ENCODE measurements at regions not wholly inside any gene's neighbourhood (a gene's known extent, or its start where the extent isn't known, plus 50 kb on each side); places are given as distances from the start of the nearest gene placed in this dataset.

DNA sequence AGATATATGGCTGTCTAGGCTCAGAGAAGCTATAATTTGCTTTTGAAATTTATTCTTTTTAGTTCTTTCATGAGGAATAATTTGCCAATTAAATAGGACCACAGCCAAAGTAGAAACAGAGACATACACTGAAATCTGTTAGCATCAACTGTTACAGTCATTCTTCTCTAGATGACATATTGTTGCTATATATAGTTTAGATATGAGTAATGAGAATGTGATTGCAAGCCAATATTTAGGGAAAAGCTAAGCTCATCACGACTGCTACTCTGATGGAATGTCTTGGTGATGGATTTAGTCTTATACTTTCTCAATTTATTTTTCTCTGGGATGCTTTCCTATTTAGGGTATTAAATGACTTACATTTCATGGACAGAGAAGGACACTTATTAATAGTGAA, 259.1 kb downstream of the LNPK start:
- no peak overlapping the region for H3K27ac Mint-ChIP-seq
- TF ChIP-seq HMGA2 (CRISPR knock-in tag; IDR thresholded peaks at IDR 0.05) (no peak), ZNF317 (CRISPR knock-in tag; IDR thresholded peaks at IDR 0.05; ENCODE audit: borderline replicate concordance, low read depth) (no peak), MLX (CRISPR knock-in tag; IDR thresholded peaks at IDR 0.05) (no peak), CTCF (IDR thresholded peaks at IDR 0.05) (no peak), TCF7 (CRISPR knock-in tag; IDR thresholded peaks at IDR 0.05; ENCODE audit: low read depth) (no peak), ZBTB21 (CRISPR knock-in tag; IDR thresholded peaks at IDR 0.05; ENCODE audit: borderline replicate concordance) (no peak), ZNF396 (CRISPR knock-in tag; IDR thresholded peaks at IDR 0.05; ENCODE audit: borderline replicate concordance) (no peak), ZNF281 (CRISPR knock-in tag; IDR thresholded peaks at IDR 0.05) (no peak), EMX1 (CRISPR knock-in tag; IDR thresholded peaks at IDR 0.05) (no peak), ZNF121 (CRISPR knock-in tag; IDR thresholded peaks at IDR 0.05) (no peak), PRRX2 (CRISPR knock-in tag; IDR thresholded peaks at IDR 0.05) (no peak)
- TF ChIP-seq, protein P1, sequence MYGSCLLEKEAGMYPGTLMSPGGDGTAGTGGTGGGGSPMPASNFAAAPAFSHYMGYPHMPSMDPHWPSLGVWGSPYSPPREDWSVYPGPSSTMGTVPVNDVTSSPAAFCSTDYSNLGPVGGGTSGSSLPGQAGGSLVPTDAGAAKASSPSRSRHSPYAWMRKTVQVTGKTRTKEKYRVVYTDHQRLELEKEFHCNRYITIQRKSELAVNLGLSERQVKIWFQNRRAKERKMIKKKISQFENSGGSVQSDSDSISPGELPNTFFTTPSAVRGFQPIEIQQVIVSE (CRISPR knock-in tag; IDR thresholded peaks at IDR 0.05; ENCODE audit: borderline replicate concordance), result no peak
- TF ChIP-seq, protein P2, sequence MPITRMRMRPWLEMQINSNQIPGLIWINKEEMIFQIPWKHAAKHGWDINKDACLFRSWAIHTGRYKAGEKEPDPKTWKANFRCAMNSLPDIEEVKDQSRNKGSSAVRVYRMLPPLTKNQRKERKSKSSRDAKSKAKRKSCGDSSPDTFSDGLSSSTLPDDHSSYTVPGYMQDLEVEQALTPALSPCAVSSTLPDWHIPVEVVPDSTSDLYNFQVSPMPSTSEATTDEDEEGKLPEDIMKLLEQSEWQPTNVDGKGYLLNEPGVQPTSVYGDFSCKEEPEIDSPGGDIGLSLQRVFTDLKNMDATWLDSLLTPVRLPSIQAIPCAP (CRISPR knock-in tag; IDR thresholded peaks at IDR 0.05), result no peak
- TF ChIP-seq, protein P3, sequence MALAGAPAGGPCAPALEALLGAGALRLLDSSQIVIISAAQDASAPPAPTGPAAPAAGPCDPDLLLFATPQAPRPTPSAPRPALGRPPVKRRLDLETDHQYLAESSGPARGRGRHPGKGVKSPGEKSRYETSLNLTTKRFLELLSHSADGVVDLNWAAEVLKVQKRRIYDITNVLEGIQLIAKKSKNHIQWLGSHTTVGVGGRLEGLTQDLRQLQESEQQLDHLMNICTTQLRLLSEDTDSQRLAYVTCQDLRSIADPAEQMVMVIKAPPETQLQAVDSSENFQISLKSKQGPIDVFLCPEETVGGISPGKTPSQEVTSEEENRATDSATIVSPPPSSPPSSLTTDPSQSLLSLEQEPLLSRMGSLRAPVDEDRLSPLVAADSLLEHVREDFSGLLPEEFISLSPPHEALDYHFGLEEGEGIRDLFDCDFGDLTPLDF (CRISPR knock-in tag; IDR thresholded peaks at IDR 0.05), result no peak
- POLR2A ChIA-PET, result no interaction called here
- H3K4me3 Mint-ChIP-seq, result no peak overlapping the region
- no peaks in the 10 kb centered on the region for H3K27me3 Mint-ChIP-seq (ENCODE audit: low read depth)
- no peaks in the 10 kb centered on the region for H3K36me3 Mint-ChIP-seq
- no peak for ATAC-seq
- CTCF ChIA-PET, result no interaction called here
- DNase-seq (ENCODE audit: low spot score), result no peak
- no peaks in the 10 kb centered on the region for H3K9me3 Mint-ChIP-seq
- peaks cover 36% of the 10 kb centered on the region for H3K4me1 Mint-ChIP-seq

DNA sequence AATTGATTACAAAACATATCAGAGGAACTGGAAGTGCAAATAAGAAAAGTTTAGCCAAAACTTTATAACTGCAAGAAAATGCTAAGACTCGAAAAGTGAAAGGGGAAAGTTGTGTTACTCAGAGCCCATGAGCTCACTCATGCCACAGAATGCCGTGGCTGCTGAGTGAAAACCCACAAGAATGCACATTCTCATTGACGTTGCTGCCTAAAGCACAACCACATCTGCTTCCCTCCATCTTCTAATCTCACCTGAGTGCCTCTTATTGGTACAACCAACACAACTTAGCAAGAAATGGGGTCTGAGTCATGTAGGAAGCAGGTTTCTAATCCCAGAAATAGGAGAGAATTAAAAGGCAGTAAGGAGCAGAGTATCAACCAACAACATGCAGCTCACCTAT, 259.7 kb downstream of the LNPK start:
- no peaks in the 10 kb centered on the region for H3K36me3 Mint-ChIP-seq
- no peaks in the 10 kb centered on the region for H3K9me3 Mint-ChIP-seq
- H3K27ac Mint-ChIP-seq, result no peak overlapping the region
- no peak overlapping the region for H3K4me3 Mint-ChIP-seq
- no peak for ATAC-seq
- CTCF ChIA-PET, result no interaction called here
- DNase-seq (ENCODE audit: low spot score), result no peak
- H3K4me1 Mint-ChIP-seq, result peaks cover 43% of the 10 kb centered on the region
- POLR2A ChIA-PET, result no interaction called here
- H3K27me3 Mint-ChIP-seq (ENCODE audit: low read depth), result no peaks in the 10 kb centered on the region
- TF ChIP-seq, protein P4, sequence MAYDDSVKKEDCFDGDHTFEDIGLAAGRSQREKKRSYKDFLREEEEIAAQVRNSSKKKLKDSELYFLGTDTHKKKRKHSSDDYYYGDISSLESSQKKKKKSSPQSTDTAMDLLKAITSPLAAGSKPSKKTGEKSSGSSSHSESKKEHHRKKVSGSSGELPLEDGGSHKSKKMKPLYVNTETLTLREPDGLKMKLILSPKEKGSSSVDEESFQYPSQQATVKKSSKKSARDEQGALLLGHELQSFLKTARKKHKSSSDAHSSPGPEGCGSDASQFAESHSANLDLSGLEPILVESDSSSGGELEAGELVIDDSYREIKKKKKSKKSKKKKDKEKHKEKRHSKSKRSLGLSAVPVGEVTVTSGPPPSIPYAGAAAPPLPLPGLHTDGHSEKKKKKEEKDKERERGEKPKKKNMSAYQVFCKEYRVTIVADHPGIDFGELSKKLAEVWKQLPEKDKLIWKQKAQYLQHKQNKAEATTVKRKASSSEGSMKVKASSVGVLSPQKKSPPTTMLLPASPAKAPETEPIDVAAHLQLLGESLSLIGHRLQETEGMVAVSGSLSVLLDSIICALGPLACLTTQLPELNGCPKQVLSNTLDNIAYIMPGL (CRISPR knock-in tag; IDR thresholded peaks at IDR 0.05), result no peak
- TF ChIP-seq ZNF232 (CRISPR knock-in tag; IDR thresholded peaks at IDR 0.05) (no peak), JUN (CRISPR knock-in tag; IDR thresholded peaks at IDR 0.05) (no peak), ZNF671 (CRISPR knock-in tag; IDR thresholded peaks at IDR 0.05) (no peak), E2F4 (CRISPR knock-in tag; IDR thresholded peaks at IDR 0.05; ENCODE audit: borderline replicate concordance, low read depth) (no peak), GTF2I (CRISPR knock-in tag; conservative IDR thresholded peaks at IDR 0.05) (no peak)
- TF ChIP-seq, protein P5, sequence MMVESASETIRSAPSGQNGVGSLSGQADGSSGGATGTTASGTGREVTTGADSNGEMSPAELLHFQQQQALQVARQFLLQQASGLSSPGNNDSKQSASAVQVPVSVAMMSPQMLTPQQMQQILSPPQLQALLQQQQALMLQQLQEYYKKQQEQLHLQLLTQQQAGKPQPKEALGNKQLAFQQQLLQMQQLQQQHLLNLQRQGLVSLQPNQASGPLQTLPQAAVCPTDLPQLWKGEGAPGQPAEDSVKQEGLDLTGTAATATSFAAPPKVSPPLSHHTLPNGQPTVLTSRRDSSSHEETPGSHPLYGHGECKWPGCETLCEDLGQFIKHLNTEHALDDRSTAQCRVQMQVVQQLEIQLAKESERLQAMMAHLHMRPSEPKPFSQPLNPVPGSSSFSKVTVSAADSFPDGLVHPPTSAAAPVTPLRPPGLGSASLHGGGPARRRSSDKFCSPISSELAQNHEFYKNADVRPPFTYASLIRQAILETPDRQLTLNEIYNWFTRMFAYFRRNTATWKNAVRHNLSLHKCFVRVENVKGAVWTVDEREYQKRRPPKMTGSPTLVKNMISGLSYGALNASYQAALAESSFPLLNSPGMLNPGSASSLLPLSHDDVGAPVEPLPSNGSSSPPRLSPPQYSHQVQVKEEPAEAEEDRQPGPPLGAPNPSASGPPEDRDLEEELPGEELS (CRISPR knock-in tag; IDR thresholded peaks at IDR 0.05), result no peak
- TF ChIP-seq, protein P6, sequence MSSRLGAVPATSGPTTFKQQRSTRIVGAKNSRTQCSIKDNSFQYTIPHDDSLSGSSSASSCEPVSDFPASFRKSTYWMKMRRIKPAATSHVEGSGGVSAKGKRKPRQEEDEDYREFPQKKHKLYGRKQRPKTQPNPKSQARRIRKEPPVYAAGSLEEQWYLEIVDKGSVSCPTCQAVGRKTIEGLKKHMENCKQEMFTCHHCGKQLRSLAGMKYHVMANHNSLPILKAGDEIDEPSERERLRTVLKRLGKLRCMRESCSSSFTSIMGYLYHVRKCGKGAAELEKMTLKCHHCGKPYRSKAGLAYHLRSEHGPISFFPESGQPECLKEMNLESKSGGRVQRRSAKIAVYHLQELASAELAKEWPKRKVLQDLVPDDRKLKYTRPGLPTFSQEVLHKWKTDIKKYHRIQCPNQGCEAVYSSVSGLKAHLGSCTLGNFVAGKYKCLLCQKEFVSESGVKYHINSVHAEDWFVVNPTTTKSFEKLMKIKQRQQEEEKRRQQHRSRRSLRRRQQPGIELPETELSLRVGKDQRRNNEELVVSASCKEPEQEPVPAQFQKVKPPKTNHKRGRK (CRISPR knock-in tag; IDR thresholded peaks at IDR 0.05; ENCODE audit: borderline replicate concordance), result no peak
